SK-N-SH (cell line): ENCODE measurements at regions not wholly inside any gene's neighbourhood (a gene's known extent, or its start where the extent isn't known, plus 50 kb on each side); places are given as distances from the start of the nearest gene placed in this dataset.

Experiments
- CTCF ChIA-PET: fragments of 300-600, 350-600 bp; formaldehyde crosslinking; extraction: SDS; loops from one replicate; lab custom pipeline; 2021; lab: Yijun Ruan, JAX
- POLR2A ChIA-PET: fragments of 350-600 bp; sonication (Branson Sonifier 250); formaldehyde crosslinking; extraction: SDS; loops from one replicate; lab custom pipeline; 2020; ENCODE audit warnings: antibody characterized with exemption, inconsistent platforms; lab: Yijun Ruan, JAX
- DNase-seq: peaks from one replicate; pipeline ENCODE4 v3.0.0; 2012
- H2AFZ ChIP-seq: fragments of 200-600 bp; sonication (generic); 2 replicates; pipeline ENCODE4 v1.8.1; 2016; ENCODE audit warnings: antibody characterized with exemption, mild to moderate bottlenecking, low read depth
- H3F3A ChIP-seq: fragments of 200-600 bp; sonication (generic); replicated peaks from 2 replicates; pipeline ENCODE3; 2016; ENCODE audit warnings: antibody characterized with exemption, mild to moderate bottlenecking; ENCODE audit not compliant: insufficient read depth
- H3K27ac ChIP-seq, 2 experiments: fragments of 200-500 bp in 1 of 2; fragments of 200-600 bp in 1 of 2; sonication (Bioruptor generic) in 1 of 2; sonication (generic), shearing (Covaris generic) in 1 of 2; 2 replicates each; pipeline versions ENCODE4 v1.5.1 to v1.6.1; 2014 to 2016; ENCODE audit warnings: low read depth in 2 of 2, inconsistent platforms in 1 of 2, low read length in 1 of 2, mild to moderate bottlenecking in 1 of 2, mixed read lengths in 1 of 2
- H3K27me3 ChIP-seq: fragments of 200-600 bp; sonication (generic), shearing (Covaris generic); 2 replicates; pipeline ENCODE4 v1.6.1; 2016; ENCODE audit warnings: mixed run types; ENCODE audit not compliant: insufficient read depth
- H3K36me3 ChIP-seq, 2 experiments: fragments of 200-500 bp in 1 of 2; fragments of 200-600 bp in 1 of 2; sonication (Bioruptor generic) in 1 of 2; sonication (generic) in 1 of 2; replicated peaks in 1 of 2; 2 replicates each; pipeline versions ENCODE3 to v1.5.1; 2014 to 2016; ENCODE audit warnings: low read length in 1 of 2, mild to moderate bottlenecking in 1 of 2; ENCODE audit not compliant: insufficient read depth in 2 of 2, control insufficient read depth in 1 of 2
- H3K4me1 ChIP-seq, 2 experiments: fragments of 200-500 bp in 1 of 2; fragments of 200-600 bp in 1 of 2; sonication (Bioruptor generic) in 1 of 2; sonication (generic), shearing (Covaris generic) in 1 of 2; 2 replicates each; pipeline versions ENCODE4 v1.5.1 to v1.6.1; 2014 to 2016; ENCODE audit warnings: low read depth in 1 of 2, low read length in 1 of 2, mixed run types in 1 of 2; ENCODE audit not compliant: insufficient read depth in 2 of 2, control insufficient read depth in 1 of 2
- H3K4me2 ChIP-seq: fragments of 200-600 bp; sonication (generic), shearing (Covaris generic); 2 replicates; pipeline ENCODE4 v1.6.1; 2017; ENCODE audit warnings: mixed run types
- H3K4me3 ChIP-seq, 2 experiments: fragments of 200-500 bp in 1 of 2; fragments of 200-600 bp in 1 of 2; sonication (Bioruptor generic) in 1 of 2; sonication (generic), shearing (Covaris generic) in 1 of 2; 2 replicates each; pipeline versions ENCODE4 v1.5.1 to v1.8.1; 2014 to 2016; ENCODE audit warnings: low read depth in 2 of 2, inconsistent platforms in 1 of 2, low read length in 1 of 2, mild to moderate bottlenecking in 1 of 2, mixed read lengths in 1 of 2, moderate library complexity in 1 of 2
- H3K79me2 ChIP-seq: fragments of 200-600 bp; sonication (generic); 2 replicates; pipeline ENCODE4 v1.8.1; 2017; ENCODE audit warnings: mild to moderate bottlenecking; ENCODE audit not compliant: insufficient read depth
- H3K9ac ChIP-seq: fragments of 200-600 bp; sonication (generic); 2 replicates; pipeline ENCODE4 v1.6.1; 2017; ENCODE audit warnings: mixed run types
- H3K9me2 ChIP-seq: fragments of 200-600 bp; sonication (generic); 2 replicates; pipeline ENCODE4 v1.6.1; 2017; ENCODE audit warnings: mixed run types
- H3K9me3 ChIP-seq: fragments of 200-600 bp; sonication (generic); 2 replicates; pipeline ENCODE4 v1.6.1; 2017; ENCODE audit warnings: mixed run types, mild to moderate bottlenecking, moderate library complexity
- H4K20me1 ChIP-seq: fragments of 200-600 bp; sonication (generic); 2 replicates; pipeline ENCODE4 v1.6.1; 2017; ENCODE audit warnings: mild to moderate bottlenecking, mixed run types; ENCODE audit not compliant: insufficient read depth
- CHD2 ChIP-seq: fragments of 150-350 bp; IDR thresholded peaks from 2 replicates; pipeline ENCODE4 v1.6.1; 2018; ENCODE audit warnings: low read length; ENCODE audit not compliant: partially characterized antibody
- CTCF ChIP-seq: fragments of 200-600 bp; sonication (generic); IDR thresholded peaks from 2 replicates; pipeline ENCODE4 v1.6.1; 2017; ENCODE audit warnings: antibody characterized with exemption, mild to moderate bottlenecking, moderate library complexity
- EP300 ChIP-seq, 2 experiments: IDR thresholded peaks; 2 replicates each; pipeline versions ENCODE4 v1.4.0 to v1.6.1; 2012; ENCODE audit warnings: borderline replicate concordance in 1 of 2, low read depth in 1 of 2, low read length in 1 of 2
- EZH2phosphoT487 ChIP-seq: fragments of 200-600 bp; sonication (generic); IDR thresholded peaks from 2 replicates; pipeline ENCODE4 v1.6.1; 2017; ENCODE audit warnings: low read depth, mixed run types, mild to moderate bottlenecking, antibody characterized with exemption, moderate library complexity, borderline replicate concordance
- FOXJ3 ChIP-seq: sonication (generic); formaldehyde crosslinking; IDR thresholded peaks from 2 replicates; pipeline ENCODE4 v1.5.1; 2020; ENCODE audit warnings: mild to moderate bottlenecking, missing genetic modification reagents
- GABPA ChIP-seq: IDR thresholded peaks from 2 replicates; pipeline ENCODE4 v1.4.0; 2012; ENCODE audit warnings: low read depth, mild to moderate bottlenecking
- GATA2 ChIP-seq: sonication (generic); formaldehyde crosslinking; IDR thresholded peaks from 2 replicates; pipeline ENCODE4 v1.5.0; 2020; ENCODE audit warnings: mild to moderate bottlenecking, missing genetic modification reagents
- MEF2A ChIP-seq: IDR thresholded peaks from 2 replicates; pipeline ENCODE4 v1.4.0; 2012; ENCODE audit warnings: low read depth, borderline replicate concordance
- PBX3 ChIP-seq: IDR thresholded peaks from 2 replicates; pipeline ENCODE4; 2012
- POLR2AphosphoS5 ChIP-seq: IDR thresholded peaks from 2 replicates; pipeline ENCODE4 v1.6.1; 2012; ENCODE audit warnings: low read depth, low read length
- RCOR1 ChIP-seq: fragments of 150-350 bp; IDR thresholded peaks from 2 replicates; pipeline ENCODE4 v1.6.1; 2017; ENCODE audit warnings: antibody characterized with exemption, low read length
- RFX5 ChIP-seq: IDR thresholded peaks from 2 replicates; pipeline ENCODE4 v1.6.1; 2012; ENCODE audit warnings: mild to moderate bottlenecking, improper control_type of control experiment, low read length
- RXRA ChIP-seq: IDR thresholded peaks from 2 replicates; pipeline ENCODE4 v1.4.0; 2012; ENCODE audit warnings: low read depth, mild to moderate bottlenecking, borderline replicate concordance
- SIN3A ChIP-seq: IDR thresholded peaks from 2 replicates; pipeline ENCODE4 v1.6.1; 2012; ENCODE audit warnings: low read depth, mild to moderate bottlenecking, low read length, moderate library complexity, borderline replicate concordance
- TAF1 ChIP-seq: IDR thresholded peaks from 2 replicates; pipeline ENCODE4 v1.6.1; 2012; ENCODE audit warnings: low read depth, mild to moderate bottlenecking, low read length, moderate library complexity, borderline replicate concordance
- USF1 ChIP-seq: IDR thresholded peaks from 2 replicates; pipeline ENCODE4 v1.4.0; 2012; ENCODE audit warnings: low read depth, borderline replicate concordance
- USF2 ChIP-seq: fragments of 150-350 bp; IDR thresholded peaks from 2 replicates; pipeline ENCODE4 v1.6.1; 2017; ENCODE audit warnings: antibody characterized with exemption, low read length, low read depth, borderline replicate concordance
- WGBS: methylation state at CpG from one replicate; pipeline ENCODE4 v1.1.6; 2017; ENCODE audit warnings: low lambda C conversion rate; 5-methylcytosine and 5-hydroxymethylcytosine counted together

GRCh38 chr7:69173846-69174245 lies 424.4 kb upstream of the AUTS2 start:
- 13% methylated on average over 1 of the region's 1 CpG for WGBS
- CTCF ChIA-PET, result no interaction called here

GRCh38 chr7:69176841-69177240 lies 421.4 kb upstream of the AUTS2 start:
- H3K4me2 ChIP-seq, result no peak overlapping the region
- CTCF ChIA-PET, result interaction anchor here (0.6 to 0.9 kb wide), 3 partner anchors 16 to 1100 kb away, joined by 3 to 5 read pairs (median 4); no protein-coding TSS in a partner anchor
- no peak overlapping the region for H3K27ac ChIP-seq
- H3K79me2 ChIP-seq, result no peaks in the 10 kb centered on the region
- no peak for TF ChIP-seq POLR2AphosphoS5
- no peak for TF ChIP-seq RXRA
- 15% methylated on average over 2 of the region's 2 CpGs for WGBS
- no peaks in the 10 kb centered on the region for H3K9me3 ChIP-seq
- no peaks in the 10 kb centered on the region for H4K20me1 ChIP-seq
- H3K4me1 ChIP-seq, result peaks cover 0 to 7% of the 10 kb centered on the region in 2 experiments; a peak in 1 of 4 replicates
- H3K9ac ChIP-seq, result no peak overlapping the region
- DNase-seq, result no peak
- POLR2A ChIA-PET, result no interaction called here
- H3K27me3 ChIP-seq, result no peaks in the 10 kb centered on the region
- H3K36me3 ChIP-seq, result no peaks in the 10 kb centered on the region
- no peaks in the 10 kb centered on the region for H3K9me2 ChIP-seq
- H3F3A ChIP-seq, result no peaks in the 10 kb centered on the region
- no peak overlapping the region for H3K4me3 ChIP-seq
- no peak overlapping the region for H2AFZ ChIP-seq

More at GRCh38 chr7:69173846-69174245, 424.4 kb upstream of the AUTS2 start:
- H3K27ac ChIP-seq, result no peak overlapping the region
- H3K9me2 ChIP-seq, result no peaks in the 10 kb centered on the region
- H3K9me3 ChIP-seq, result no peaks in the 10 kb centered on the region
- DNase-seq, result peak; percentile 45
- no peaks in the 10 kb centered on the region for H3K36me3 ChIP-seq
- H3K4me2 ChIP-seq, result no peak overlapping the region
- peaks cover 0 to 7% of the 10 kb centered on the region in 2 experiments; a peak in 1 of 4 replicates for H3K4me1 ChIP-seq
- TF ChIP-seq PBX3 (no peak), RCOR1 (no peak), CHD2 (no peak), EP300 (IDR thresholded peaks at IDR 0.05; ENCODE audit: borderline replicate concordance in 1 of 2, low read depth in 1 of 2, low read length in 1 of 2) (no peak)
- H3F3A ChIP-seq, result no peaks in the 10 kb centered on the region
- no peak overlapping the region for H3K4me3 ChIP-seq
- POLR2A ChIA-PET, result interaction anchor here (0.7 kb wide), 1 partner anchor 421 kb away, joined by 3 read pairs; no protein-coding TSS in a partner anchor
- H4K20me1 ChIP-seq, result no peaks in the 10 kb centered on the region
- no peak overlapping the region for H2AFZ ChIP-seq
- no peak overlapping the region for H3K9ac ChIP-seq
- no peaks in the 10 kb centered on the region for H3K27me3 ChIP-seq
- no peaks in the 10 kb centered on the region for H3K79me2 ChIP-seq

- no peaks in the 10 kb centered on the region for H4K20me1 ChIP-seq
- ChIA-PET POLR2A (no interaction called here), CTCF (interaction anchor here (0.9 to 1.3 kb wide), 2 partner anchors 13 to 1099 kb away, joined by 4 read pairs; no protein-coding TSS in a partner anchor)
- no peak overlapping the region for H3K27ac ChIP-seq
- peaks cover 0 to 7% of the 10 kb centered on the region in 2 experiments; a peak in 1 of 4 replicates for H3K4me1 ChIP-seq
- no peaks in the 10 kb centered on the region for H3K9me2 ChIP-seq
- no peaks in the 10 kb centered on the region for H3F3A ChIP-seq
- H3K4me2 ChIP-seq, result no peak overlapping the region
- H3K36me3 ChIP-seq, result no peaks in the 10 kb centered on the region
- DNase-seq, result no peak
- H3K79me2 ChIP-seq, result no peaks in the 10 kb centered on the region
- no peak overlapping the region for H3K4me3 ChIP-seq
- TF ChIP-seq USF2, result no peak
- TF ChIP-seq SIN3A, result no peak
- TF ChIP-seq GATA2 (CRISPR knock-in tag), result no peak
- TF ChIP-seq CTCF, result no peak
- no peak for TF ChIP-seq RFX5
- no peak for TF ChIP-seq USF1
- TF ChIP-seq MEF2A, result no peak
- TF ChIP-seq EZH2phosphoT487, result no peak
- no peak for TF ChIP-seq POLR2AphosphoS5
- TF ChIP-seq TAF1, result no peak
- no peak for TF ChIP-seq GABPA
- no peak for TF ChIP-seq FOXJ3 (CRISPR knock-in tag)
- no peak for TF ChIP-seq EP300 (IDR thresholded peaks at IDR 0.05; ENCODE audit: borderline replicate concordance in 1 of 2, low read depth in 1 of 2, low read length in 1 of 2)
- no peak overlapping the region for H3K9ac ChIP-seq
- no peaks in the 10 kb centered on the region for H3K27me3 ChIP-seq
- H3K9me3 ChIP-seq, result no peaks in the 10 kb centered on the region
- H2AFZ ChIP-seq, result no peak overlapping the region
- WGBS, result 41% methylated on average over 5 of the region's 5 CpGs
Measured at GRCh38 chr7:69177461-69177861, 420.8 kb upstream of the AUTS2 start.
